HG03159 (cell line): ENCODE measurements at regions not wholly inside any gene's neighbourhood (a gene's known extent, or its start where the extent isn't known, plus 50 kb on each side); places are given as distances from the start of the nearest gene placed in this dataset.
"Not testable (repeated sequence)": the region's sequence is repeated elsewhere in the genome, so short reads cannot be mapped to it uniquely, and the experiment has no call there.

Experiments
- ATAC-seq: cut with Tn5 transposase; IDR thresholded peaks from one replicate; pipeline ENCODE4 v1.9.1; 2021; ENCODE audit warnings: mild to moderate bottlenecking, moderate library complexity; ENCODE audit not compliant: unreplicated experiment

- no peak for ATAC-seq
Measured at GRCh38 chr9:108056805-108057386, 567.3 kb upstream of the KLF4 start.

- no peak for ATAC-seq
Measured at GRCh38 chr9:108056084-108056804, 566.7 kb upstream of the KLF4 start.

GRCh38 chr9:108054131-108054630 lies 564.6 kb upstream of the KLF4 start:
- ATAC-seq: no peak

GRCh38 chr9:108053555-108054061 lies 564.0 kb upstream of the KLF4 start:
- ATAC-seq: no peak

GRCh38 chr9:108052431-108053080 lies 563.0 kb upstream of the KLF4 start:
- no peak for ATAC-seq

GRCh38 chr9:108050894-108051293 lies 561.3 kb upstream of the KLF4 start:
- ATAC-seq: no peak

- ATAC-seq: no peak
Measured at GRCh38 chr9:108049671-108050494, 560.3 kb upstream of the KLF4 start.

- no peak for ATAC-seq
Measured at GRCh38 chr9:108049026-108049607, 559.5 kb upstream of the KLF4 start.

- ATAC-seq: no peak
Measured at GRCh38 chr9:108048406-108049025, 558.9 kb upstream of the KLF4 start.

- ATAC-seq: not testable (repeated sequence)
Measured at GRCh38 chr9:108047777-108048176, 558.2 kb upstream of the KLF4 start.

- no peak for ATAC-seq
Measured at GRCh38 chr9:108047264-108047663, 557.7 kb upstream of the KLF4 start.

GRCh38 chr9:108045851-108046250 lies 556.3 kb upstream of the KLF4 start:
- no peak for ATAC-seq

GRCh38 chr9:108043585-108043984 lies 554.0 kb upstream of the KLF4 start:
- no peak for ATAC-seq

- ATAC-seq: no peak
Measured at GRCh38 chr9:108041551-108041950, 552.0 kb upstream of the KLF4 start.

- no peak for ATAC-seq
Measured at GRCh38 chr9:108040783-108041182, 551.2 kb upstream of the KLF4 start.

GRCh38 chr9:108039493-108039892 lies 549.9 kb upstream of the KLF4 start:
- no peak for ATAC-seq

GRCh38 chr9:108039012-108039411 lies 549.4 kb upstream of the KLF4 start:
- no peak for ATAC-seq

GRCh38 chr9:108035487-108035886 lies 545.9 kb upstream of the KLF4 start:
- ATAC-seq: no peak

- no peak for ATAC-seq
Measured at GRCh38 chr9:108033976-108034964, 544.7 kb upstream of the KLF4 start.
